Mammary epithelial cell (primary cell): ENCODE measurements at regions not wholly inside any gene's neighbourhood (a gene's known extent, or its start where the extent isn't known, plus 50 kb on each side); places are given as distances from the start of the nearest gene placed in this dataset.

ENCODE experiments used
- EZH2 ChIP-seq: IDR thresholded peaks from 2 replicates; pipeline ENCODE4 v1.6.1; 2012; ENCODE audit warnings: low read length, inconsistent platforms, borderline replicate concordance
- TF ChIP-seq, protein P1 (sequence below), 2 donors: IDR thresholded peaks in 1 of 2; conservative IDR thresholded peaks in 1 of 2; 2 replicates each; pipeline ENCODE4 v1.5.1; 2011 to 2012; ENCODE audit warnings: inconsistent platforms in 2 of 2, low read length in 2 of 2, mild to moderate bottlenecking in 2 of 2, control low read depth in 1 of 2, low read depth in 1 of 2; ENCODE audit not compliant: insufficient read depth in 1 of 2; ENCODE audit errors: extremely low read depth in 1 of 2

DNA sequence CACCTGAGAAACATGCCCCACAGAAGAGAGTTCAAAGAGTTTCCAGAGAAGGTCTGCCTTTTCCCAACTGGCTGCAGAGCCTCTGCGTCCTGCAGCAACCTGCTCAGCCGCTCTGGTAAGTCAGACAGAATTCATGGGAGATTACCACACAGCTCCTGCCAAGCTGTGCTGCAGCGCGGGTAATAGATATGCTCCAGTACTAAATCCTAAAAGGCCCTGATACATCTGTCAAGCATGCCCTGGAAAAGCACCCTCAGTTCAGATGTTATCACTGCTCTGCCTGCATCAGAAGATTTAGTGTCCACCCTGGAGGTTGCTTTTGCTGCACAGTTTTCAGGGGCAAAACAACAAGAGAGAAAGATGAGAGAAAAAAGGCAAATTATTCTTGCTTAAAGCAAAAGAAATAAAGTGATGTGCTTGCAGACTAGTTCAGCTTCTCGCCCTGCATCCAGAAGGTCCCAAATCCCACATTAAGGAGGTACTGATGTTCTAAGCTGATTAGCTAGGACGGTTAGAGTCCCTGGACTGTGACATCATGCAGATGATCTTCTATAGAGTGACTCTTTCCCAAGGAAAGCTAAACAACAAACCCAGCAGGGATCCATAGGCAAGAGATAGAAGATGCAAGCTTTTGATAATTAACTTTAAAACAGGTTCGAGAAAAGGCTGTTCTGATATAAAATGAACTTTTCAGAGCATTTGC lies 488.6 kb downstream of the BCL11A start:
- TF ChIP-seq, protein P1, sequence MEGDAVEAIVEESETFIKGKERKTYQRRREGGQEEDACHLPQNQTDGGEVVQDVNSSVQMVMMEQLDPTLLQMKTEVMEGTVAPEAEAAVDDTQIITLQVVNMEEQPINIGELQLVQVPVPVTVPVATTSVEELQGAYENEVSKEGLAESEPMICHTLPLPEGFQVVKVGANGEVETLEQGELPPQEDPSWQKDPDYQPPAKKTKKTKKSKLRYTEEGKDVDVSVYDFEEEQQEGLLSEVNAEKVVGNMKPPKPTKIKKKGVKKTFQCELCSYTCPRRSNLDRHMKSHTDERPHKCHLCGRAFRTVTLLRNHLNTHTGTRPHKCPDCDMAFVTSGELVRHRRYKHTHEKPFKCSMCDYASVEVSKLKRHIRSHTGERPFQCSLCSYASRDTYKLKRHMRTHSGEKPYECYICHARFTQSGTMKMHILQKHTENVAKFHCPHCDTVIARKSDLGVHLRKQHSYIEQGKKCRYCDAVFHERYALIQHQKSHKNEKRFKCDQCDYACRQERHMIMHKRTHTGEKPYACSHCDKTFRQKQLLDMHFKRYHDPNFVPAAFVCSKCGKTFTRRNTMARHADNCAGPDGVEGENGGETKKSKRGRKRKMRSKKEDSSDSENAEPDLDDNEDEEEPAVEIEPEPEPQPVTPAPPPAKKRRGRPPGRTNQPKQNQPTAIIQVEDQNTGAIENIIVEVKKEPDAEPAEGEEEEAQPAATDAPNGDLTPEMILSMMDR (conservative IDR thresholded peaks at IDR 0.05 in 1 of 2, IDR thresholded peaks at IDR 0.05 in 1 of 2; ENCODE audit: extremely low read depth in 1 of 2, insufficient read depth in 1 of 2, low read depth in 1 of 2, low read length in 2 of 2) = no peak
- no peak for TF ChIP-seq EZH2
